ENCODE measurements at regions not wholly inside any gene's neighbourhood (a gene's known extent, or its start where the extent isn't known, plus 50 kb on each side); places are given as distances from the start of the nearest gene placed in this dataset.

DNA sequence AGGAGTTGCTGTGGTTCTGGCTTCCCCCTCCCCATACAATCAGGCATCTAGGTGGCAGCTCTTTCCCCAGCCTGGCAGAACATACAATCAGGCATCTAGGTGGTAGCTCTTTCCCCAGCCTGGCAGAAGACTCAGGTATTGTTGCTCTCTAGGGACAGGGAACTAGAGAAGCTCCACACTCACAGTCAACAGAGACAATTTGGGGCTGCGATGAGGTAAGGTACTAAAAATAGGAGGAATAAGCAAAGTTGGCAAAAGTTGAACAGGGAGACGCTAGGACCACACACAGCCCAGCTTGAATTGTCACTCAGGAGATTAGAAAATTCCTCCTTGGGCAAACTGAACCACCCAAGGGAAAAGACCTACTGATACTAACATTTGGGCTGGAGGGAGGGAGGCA lies 315.5 kb upstream of the CDH5 start:
- no peaks in the 10 kb centered on the region for H3K36me3 ChIP-seq (ENCODE audit: insufficient read depth)
- no peak for TF ChIP-seq CTCF (conservative IDR thresholded peaks at IDR 0.05; ENCODE audit: low read depth, low read length)

DNA sequence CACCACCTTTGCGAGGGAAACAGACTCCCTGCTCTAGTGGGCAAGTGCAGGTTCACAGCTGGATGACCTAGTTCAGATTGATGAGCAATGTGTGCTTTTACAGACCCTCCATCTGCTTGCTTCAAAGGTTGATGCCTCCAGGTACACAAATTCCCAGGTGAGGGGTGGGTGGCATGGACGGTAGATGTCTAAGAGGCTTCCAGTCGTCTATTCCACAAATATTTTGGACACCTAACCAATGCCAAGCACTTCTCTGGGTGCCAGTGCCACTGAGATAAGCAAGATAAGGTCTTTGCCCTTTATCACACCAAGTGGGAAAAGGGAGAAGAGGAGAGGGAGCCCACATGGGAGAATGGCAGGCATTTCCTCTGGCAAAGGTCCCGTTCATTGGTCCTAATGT lies 316.6 kb upstream of the CDH5 start:
- Histone ChIP-seq H3K4me1 (ENCODE audit: low read depth, poor library complexity, severe bottlenecking) (no peaks in the 10 kb centered on the region), H3K9ac (no peak overlapping the region), H3K4me2 (no peak overlapping the region), H3K27me3 (ENCODE audit: insufficient read depth, low read depth) (no peaks in the 10 kb centered on the region), H3K36me3 (ENCODE audit: insufficient read depth) (no peaks in the 10 kb centered on the region), H3K79me2 (ENCODE audit: insufficient read depth, low read depth) (no peaks in the 10 kb centered on the region), H3K4me3 (IDR thresholded peaks at IDR 0.05; ENCODE audit: insufficient read depth, low read depth, low read length) (no peak overlapping the region), H2AFZ (ENCODE audit: low read depth) (no peak overlapping the region), H3K27ac (no peak overlapping the region), H4K20me1 (ENCODE audit: insufficient read depth) (no peaks in the 10 kb centered on the region)
- no peak for TF ChIP-seq CTCF (conservative IDR thresholded peaks at IDR 0.05; ENCODE audit: low read depth, low read length)

More for the DNA sequence above, 315.5 kb upstream of the CDH5 start:
- Histone ChIP-seq H3K4me3 (IDR thresholded peaks at IDR 0.05; ENCODE audit: insufficient read depth, low read depth, low read length) (no peak overlapping the region), H2AFZ (ENCODE audit: low read depth) (no peak overlapping the region), H3K27ac (no peak overlapping the region), H3K27me3 (ENCODE audit: insufficient read depth, low read depth) (no peaks in the 10 kb centered on the region), H3K4me1 (ENCODE audit: low read depth, poor library complexity, severe bottlenecking) (no peaks in the 10 kb centered on the region), H3K4me2 (no peak overlapping the region), H3K9ac (no peak overlapping the region), H4K20me1 (ENCODE audit: insufficient read depth) (no peaks in the 10 kb centered on the region), H3K79me2 (ENCODE audit: insufficient read depth, low read depth) (no peaks in the 10 kb centered on the region)

- no peaks in the 10 kb centered on the region for H3K79me2 ChIP-seq (ENCODE audit: insufficient read depth, low read depth)
- H3K4me3 ChIP-seq (IDR thresholded peaks at IDR 0.05; ENCODE audit: insufficient read depth, low read depth, low read length), result no peak overlapping the region
- H4K20me1 ChIP-seq (ENCODE audit: insufficient read depth), result no peaks in the 10 kb centered on the region
- no peak overlapping the region for H3K27ac ChIP-seq
- no peak for TF ChIP-seq CTCF (conservative IDR thresholded peaks at IDR 0.05; ENCODE audit: low read depth, low read length)
- H3K4me2 ChIP-seq, result no peak overlapping the region
- H3K9ac ChIP-seq, result no peak overlapping the region
- H2AFZ ChIP-seq (ENCODE audit: low read depth), result no peak overlapping the region
- no peaks in the 10 kb centered on the region for H3K27me3 ChIP-seq (ENCODE audit: insufficient read depth, low read depth)
- no peaks in the 10 kb centered on the region for H3K4me1 ChIP-seq (ENCODE audit: low read depth, poor library complexity, severe bottlenecking)
- no peaks in the 10 kb centered on the region for H3K36me3 ChIP-seq (ENCODE audit: insufficient read depth)
These were observed 320.9 kb upstream of the CDH5 start for GRCh38 chr16:66045626-66046025.

GRCh38 chr16:66044556-66044955 lies 321.9 kb upstream of the CDH5 start:
- no peak for TF ChIP-seq CTCF (conservative IDR thresholded peaks at IDR 0.05; ENCODE audit: low read depth, low read length)
- Histone ChIP-seq H3K36me3 (ENCODE audit: insufficient read depth) (no peaks in the 10 kb centered on the region), H3K4me2 (no peak overlapping the region), H3K9ac (no peak overlapping the region), H3K27ac (no peak overlapping the region), H2AFZ (ENCODE audit: low read depth) (no peak overlapping the region), H3K4me3 (IDR thresholded peaks at IDR 0.05; ENCODE audit: insufficient read depth, low read depth, low read length) (no peak overlapping the region), H3K79me2 (ENCODE audit: insufficient read depth, low read depth) (no peaks in the 10 kb centered on the region), H4K20me1 (ENCODE audit: insufficient read depth) (no peaks in the 10 kb centered on the region), H3K4me1 (ENCODE audit: low read depth, poor library complexity, severe bottlenecking) (no peaks in the 10 kb centered on the region), H3K27me3 (ENCODE audit: insufficient read depth, low read depth) (no peaks in the 10 kb centered on the region)

DNA sequence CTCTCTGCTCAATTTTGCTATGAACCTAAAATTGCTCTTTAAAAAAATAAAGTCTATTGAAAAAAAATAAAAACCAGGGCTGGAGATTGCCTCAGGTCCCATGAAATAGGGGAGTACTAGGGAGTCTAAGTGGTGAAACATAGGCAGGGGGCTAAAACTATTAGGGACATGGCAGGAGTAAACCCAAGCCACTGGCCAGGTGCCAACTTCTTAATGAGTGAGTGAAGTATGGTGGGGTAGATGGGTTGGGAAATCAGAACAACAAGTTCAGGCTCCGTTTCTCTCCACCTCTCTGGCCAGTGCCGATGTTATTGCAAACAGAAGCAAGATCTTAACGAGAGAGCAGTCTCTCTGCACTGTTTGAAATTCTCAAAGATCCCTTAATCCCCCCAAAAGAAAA lies 322.4 kb upstream of the CDH5 start:
- no peaks in the 10 kb centered on the region for H3K27me3 ChIP-seq (ENCODE audit: insufficient read depth, low read depth)
- H2AFZ ChIP-seq (ENCODE audit: low read depth), result no peak overlapping the region
- no peaks in the 10 kb centered on the region for H4K20me1 ChIP-seq (ENCODE audit: insufficient read depth)
- H3K4me2 ChIP-seq, result no peak overlapping the region
- no peaks in the 10 kb centered on the region for H3K36me3 ChIP-seq (ENCODE audit: insufficient read depth)
- H3K4me1 ChIP-seq (ENCODE audit: low read depth, poor library complexity, severe bottlenecking), result no peaks in the 10 kb centered on the region
- H3K4me3 ChIP-seq (IDR thresholded peaks at IDR 0.05; ENCODE audit: insufficient read depth, low read depth, low read length), result no peak overlapping the region
- no peak overlapping the region for H3K27ac ChIP-seq
- no peak overlapping the region for H3K9ac ChIP-seq
- H3K79me2 ChIP-seq (ENCODE audit: insufficient read depth, low read depth), result no peaks in the 10 kb centered on the region
- TF ChIP-seq CTCF (conservative IDR thresholded peaks at IDR 0.05; ENCODE audit: low read depth, low read length), result no peak
